Tibial nerve (tissue), 4 donors: ENCODE measurements at regions not wholly inside any gene's neighbourhood (a gene's known extent, or its start where the extent isn't known, plus 50 kb on each side); places are given as distances from the start of the nearest gene placed in this dataset.
"Not testable (repeated sequence)": the region's sequence is repeated elsewhere in the genome, so short reads cannot be mapped to it uniquely, and the experiment has no call there.

Source experiments
- EP300 ChIP-seq, 2 donors: sonication (generic); formaldehyde crosslinking; IDR thresholded peaks; one replicate each; pipeline ENCODE4 v1.6.1; 2017; ENCODE audit warnings: antibody characterized with exemption in 2 of 2, mild to moderate bottlenecking in 1 of 2
- POLR2A ChIP-seq, 2 donors: fragments of 450-650 bp; IDR thresholded peaks; one replicate each; pipeline ENCODE4 v1.6.1; 2017; ENCODE audit warnings: antibody characterized with exemption in 2 of 2, mild to moderate bottlenecking in 2 of 2, moderate library complexity in 2 of 2
- TF ChIP-seq, protein P1 (sequence below), 5 experiments: fragments of 200-600 bp in 3 of 5; fragments of 450-650 bp in 2 of 5; sonication (generic) in 3 of 5; IDR thresholded peaks; one replicate each; pipeline ENCODE4 v1.5.1; 2016 to 2019; ENCODE audit warnings: antibody characterized with exemption in 5 of 5, mild to moderate bottlenecking in 3 of 5, moderate library complexity in 2 of 5

DNA sequence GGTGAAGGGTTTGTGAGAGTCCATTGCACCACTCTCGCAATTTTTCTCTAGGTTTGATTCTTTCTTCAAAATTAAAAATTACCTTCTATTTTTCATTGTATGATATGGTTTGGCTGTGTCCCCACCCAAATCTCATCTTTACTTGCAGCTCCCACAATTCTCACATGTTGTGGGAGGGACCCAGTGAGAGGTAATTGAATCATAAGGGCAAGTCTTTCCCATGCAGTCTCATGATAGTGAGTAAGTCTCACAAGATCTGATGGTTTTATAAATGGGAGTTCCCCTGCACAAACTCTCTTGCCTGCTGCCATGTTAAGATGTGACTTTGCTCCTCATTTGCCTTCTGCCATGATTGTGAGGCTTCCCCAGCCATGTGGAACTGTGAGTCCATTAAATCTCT lies 711.2 kb upstream of the AUTS2 start:
- TF ChIP-seq, protein P1, sequence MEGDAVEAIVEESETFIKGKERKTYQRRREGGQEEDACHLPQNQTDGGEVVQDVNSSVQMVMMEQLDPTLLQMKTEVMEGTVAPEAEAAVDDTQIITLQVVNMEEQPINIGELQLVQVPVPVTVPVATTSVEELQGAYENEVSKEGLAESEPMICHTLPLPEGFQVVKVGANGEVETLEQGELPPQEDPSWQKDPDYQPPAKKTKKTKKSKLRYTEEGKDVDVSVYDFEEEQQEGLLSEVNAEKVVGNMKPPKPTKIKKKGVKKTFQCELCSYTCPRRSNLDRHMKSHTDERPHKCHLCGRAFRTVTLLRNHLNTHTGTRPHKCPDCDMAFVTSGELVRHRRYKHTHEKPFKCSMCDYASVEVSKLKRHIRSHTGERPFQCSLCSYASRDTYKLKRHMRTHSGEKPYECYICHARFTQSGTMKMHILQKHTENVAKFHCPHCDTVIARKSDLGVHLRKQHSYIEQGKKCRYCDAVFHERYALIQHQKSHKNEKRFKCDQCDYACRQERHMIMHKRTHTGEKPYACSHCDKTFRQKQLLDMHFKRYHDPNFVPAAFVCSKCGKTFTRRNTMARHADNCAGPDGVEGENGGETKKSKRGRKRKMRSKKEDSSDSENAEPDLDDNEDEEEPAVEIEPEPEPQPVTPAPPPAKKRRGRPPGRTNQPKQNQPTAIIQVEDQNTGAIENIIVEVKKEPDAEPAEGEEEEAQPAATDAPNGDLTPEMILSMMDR (IDR thresholded peaks at IDR 0.05), result not testable (repeated sequence)
- TF ChIP-seq EP300, POLR2A (IDR thresholded peaks at IDR 0.05): not testable (repeated sequence)
